Suppressor macrophage treated with lipopolysaccharide for 4 hours (primary cell): ENCODE measurements at regions not wholly inside any gene's neighbourhood (a gene's known extent, or its start where the extent isn't known, plus 50 kb on each side); places are given as distances from the start of the nearest gene placed in this dataset.

Experiments
- DNase-seq: peaks from one replicate; pipeline ENCODE4 v3.0.0-alpha.2; 2020

- no peak for DNase-seq
These were observed 50.3 kb downstream of the NAV1 start for GRCh38 chr1:201589186-201589585.

GRCh38 chr1:201590474-201590873 is 51.5 kb downstream of the NAV1 start:
- DNase-seq = no peak

- no peak for DNase-seq
These were observed 52.4 kb downstream of the NAV1 start for GRCh38 chr1:201591348-201591747.

GRCh38 chr1:201591981-201592380 is 53.1 kb downstream of the NAV1 start:
- DNase-seq = no peak

- peak; percentile 81 for DNase-seq
These were observed 54.4 kb downstream of the NAV1 start for GRCh38 chr1:201593200-201593921.

GRCh38 chr1:201594575-201595245 is 55.8 kb downstream of the NAV1 start:
- no peak for DNase-seq

GRCh38 chr1:201595381-201595780 is 56.5 kb downstream of the NAV1 start:
- no peak for DNase-seq

- DNase-seq = no peak
These were observed 57.4 kb downstream of the NAV1 start for GRCh38 chr1:201596101-201596868.

GRCh38 chr1:201597551-201598230 is 58.8 kb downstream of the NAV1 start:
- DNase-seq = no peak

- no peak for DNase-seq
These were observed 59.5 kb downstream of the NAV1 start for GRCh38 chr1:201598396-201598795.

- DNase-seq = no peak
These were observed 60.0 kb downstream of the NAV1 start for GRCh38 chr1:201598973-201599372.

- DNase-seq = no peak
These were observed 60.6 kb downstream of the NAV1 start for GRCh38 chr1:201599548-201599947.

- no peak for DNase-seq
These were observed 63.7 kb downstream of the NAV1 start for GRCh38 chr1:201602413-201603265.

GRCh38 chr1:201603613-201604232 is 64.8 kb downstream of the NAV1 start:
- no peak for DNase-seq

- no peak for DNase-seq
These were observed 66.6 kb downstream of the NAV1 start for GRCh38 chr1:201605385-201606010.

GRCh38 chr1:201606096-201606495 is 67.2 kb downstream of the NAV1 start:
- no peak for DNase-seq

GRCh38 chr1:201606623-201607022 is 67.7 kb downstream of the NAV1 start:
- DNase-seq = no peak

- DNase-seq = no peak
These were observed 69.9 kb downstream of the NAV1 start for GRCh38 chr1:201608635-201609395.

GRCh38 chr1:201609661-201610318 is 70.9 kb downstream of the NAV1 start:
- DNase-seq = no peak

- no peak for DNase-seq
These were observed 71.9 kb downstream of the NAV1 start for GRCh38 chr1:201610858-201611257.
